ENCODE measurements at regions not wholly inside any gene's neighbourhood (a gene's known extent, or its start where the extent isn't known, plus 50 kb on each side); places are given as distances from the start of the nearest gene placed in this dataset.
A peak's percentile ranks its signal among the peaks of the same experiment; 100 is the strongest.

GRCh38 chr6:153214436-153214835 is 83.4 kb upstream of the RGS17 start:
- peak overlapping the region; percentile 70; the same call in 1 of the 2 replicates for H2AFZ ChIP-seq (ENCODE audit: low read length)
- H3K79me1 ChIP-seq (ENCODE audit: low read depth, low read length) = no peaks in the 10 kb centered on the region
- no peak overlapping the region for H4K91ac ChIP-seq (replicated peaks; ENCODE audit: insufficient read length, low read length)
- no peaks in the 10 kb centered on the region for H3K4me1 ChIP-seq (replicated peaks in 1 of 4; ENCODE audit: control insufficient read depth in 3 of 4, insufficient read depth in 4 of 4, low read length in 3 of 4)
- no peak overlapping the region for H3K4ac ChIP-seq (replicated peaks; ENCODE audit: insufficient read length, low read depth, low read length)
- H3K9me3 ChIP-seq (ENCODE audit: insufficient read depth in 2 of 2, low read depth in 1 of 2, low read length in 1 of 2) = no peaks in the 10 kb centered on the region
- no peaks in the 10 kb centered on the region for H3K27me3 ChIP-seq (replicated peaks in 1 of 4; ENCODE audit: control insufficient read depth in 3 of 4, extremely low read depth in 1 of 4, insufficient read depth in 3 of 4, low read length in 3 of 4)
- H3K4me2 ChIP-seq (ENCODE audit: insufficient read depth in 1 of 2, low read depth in 2 of 2, low read length in 2 of 2) = no peak overlapping the region
- H3K18ac ChIP-seq (ENCODE audit: extremely low read depth, low read length) = no peak overlapping the region
- ChIA-PET CTCF (ENCODE audit: partially characterized antibody) (interaction anchor here (1.0 kb wide), 1 partner anchor 59 kb away, joined by 5 read pairs; no protein-coding TSS in a partner anchor), POLR2A (ENCODE audit: partially characterized antibody) (no interaction called here)
- H4K20me1 ChIP-seq (replicated peaks in 1 of 2; ENCODE audit: control insufficient read depth in 1 of 2, insufficient read depth in 2 of 2, low read length in 2 of 2) = no peaks in the 10 kb centered on the region
- no peaks in the 10 kb centered on the region for H3K79me2 ChIP-seq (ENCODE audit: control insufficient read depth in 1 of 2, insufficient read depth in 2 of 2, low read length in 2 of 2)
- H3K23me2 ChIP-seq (ENCODE audit: low read depth, low read length) = no peaks in the 10 kb centered on the region
- no peak overlapping the region for H3K14ac ChIP-seq (ENCODE audit: insufficient read length)
- no peak overlapping the region for H3K4me3 ChIP-seq (ENCODE audit: extremely low read depth in 1 of 4, insufficient read depth in 2 of 4, low read depth in 3 of 4, low read length in 4 of 4)
- no peak overlapping the region for H4K8ac ChIP-seq (ENCODE audit: extremely low read depth, insufficient read depth, low read length)
- no peak overlapping the region for H2BK15ac ChIP-seq (ENCODE audit: low read length)
- no peak overlapping the region for H3K56ac ChIP-seq (replicated peaks; ENCODE audit: insufficient read length, low read depth, low read length)
- H2BK20ac ChIP-seq (ENCODE audit: low read length) = no peak overlapping the region
- no peak overlapping the region for H2BK12ac ChIP-seq (ENCODE audit: low read depth, low read length)
- H2BK120ac ChIP-seq (replicated peaks; ENCODE audit: low read depth, low read length) = no peak overlapping the region
- no peak for DNase-seq (ENCODE audit: low read depth in 1 of 2, low spot score in 2 of 2)
- H2AK5ac ChIP-seq (ENCODE audit: low read depth, low read length) = no peak overlapping the region
- no peak overlapping the region for H2BK5ac ChIP-seq (ENCODE audit: low read depth, low read length)
- H3K23ac ChIP-seq (ENCODE audit: insufficient read length) = no peak overlapping the region
- 89% methylated on average over 1 of the region's 1 CpG; no CpG with 5 or more reads in 1 of the 2 experiments for WGBS, 2 experiments (ENCODE audit: extremely low coverage in 1 of 2, insufficient coverage in 1 of 2, insufficient read length in 1 of 2, insufficient replicate concordance in 2 of 2, low coverage in 1 of 2, low lambda C conversion rate in 2 of 2, missing lambda C conversion rate in 1 of 2)
- no peak for FAIRE-seq
- H3K36me3 ChIP-seq (ENCODE audit: control insufficient read depth in 2 of 4, insufficient read depth in 4 of 4, low read length in 3 of 4) = no peaks in the 10 kb centered on the region
- H3K27ac ChIP-seq (ENCODE audit: low read depth, low read length) = no peak overlapping the region
- no peak overlapping the region for H4K5ac ChIP-seq (ENCODE audit: insufficient read length, low read depth, low read length)
- H3K9ac ChIP-seq (replicated peaks in 1 of 4; ENCODE audit: extremely low read depth in 1 of 4, low read depth in 3 of 4, low read length in 3 of 4) = no peak overlapping the region
- no peak for TF ChIP-seq CTBP2 (IDR thresholded peaks at IDR 0.05; ENCODE audit: borderline replicate concordance, insufficient read depth, insufficient read length, low read length)
- no peak for TF ChIP-seq RFX5 (IDR thresholded peaks at IDR 0.05; ENCODE audit: borderline replicate concordance, low read depth, low read length)
- TF ChIP-seq SP1 (IDR thresholded peaks at IDR 0.05; ENCODE audit: low read depth, low read length) = no peak
- no peak for TF ChIP-seq ATF3 (IDR thresholded peaks at IDR 0.05; ENCODE audit: insufficient read depth, low read depth, low read length)
- TF ChIP-seq TBP (IDR thresholded peaks at IDR 0.05; ENCODE audit: low read depth, low read length) = no peak
- TF ChIP-seq HDAC2 (IDR thresholded peaks at IDR 0.05; ENCODE audit: borderline replicate concordance in 1 of 2, low read depth in 2 of 2, low read length in 2 of 2) = no peak
- no peak for TF ChIP-seq TAF7 (optimal IDR thresholded peaks at IDR 0.05; ENCODE audit: borderline replicate concordance, low read depth, low read length)
- TF ChIP-seq KDM1A (IDR thresholded peaks at IDR 0.05; ENCODE audit: borderline replicate concordance, low read length) = no peak
- no peak for TF ChIP-seq RXRA (IDR thresholded peaks at IDR 0.05; ENCODE audit: insufficient read depth, low read depth, low read length)
- TF ChIP-seq E2F6 (IDR thresholded peaks at IDR 0.05) = no peak
- no peak for TF ChIP-seq ZNF274 (IDR thresholded peaks at IDR 0.05; ENCODE audit: borderline replicate concordance, extremely low read depth, low read length)
- no peak for TF ChIP-seq RNF2 (IDR thresholded peaks at IDR 0.05; ENCODE audit: borderline replicate concordance, low read depth, low read length, missing control alignments, poor library complexity, severe bottlenecking)
- no peak for TF ChIP-seq EGR1 (IDR thresholded peaks at IDR 0.05; ENCODE audit: borderline replicate concordance, low read depth, low read length)
